Neuron (in vitro differentiated cells): ENCODE measurements at regions not wholly inside any gene's neighbourhood (a gene's known extent, or its start where the extent isn't known, plus 50 kb on each side); places are given as distances from the start of the nearest gene placed in this dataset.

Experiments
- H2AFZ ChIP-seq: one replicate; pipeline ENCODE4 v1.6.1; 2013; ENCODE audit warnings: low read depth, mild to moderate bottlenecking, inconsistent platforms, low read length, moderate library complexity
- H3K27me3 ChIP-seq: one replicate; pipeline ENCODE4 v1.6.1; 2013; ENCODE audit warnings: low read length; ENCODE audit not compliant: insufficient read depth
- H3K36me3 ChIP-seq: one replicate; pipeline ENCODE4 v1.6.1; 2013; ENCODE audit warnings: low read length; ENCODE audit not compliant: insufficient read depth
- H3K4me1 ChIP-seq: one replicate; pipeline ENCODE4 v1.6.1; 2013; ENCODE audit warnings: low read length; ENCODE audit not compliant: insufficient read depth
- H3K4me3 ChIP-seq: 2 replicates; pipeline ENCODE4 v1.5.1; 2013; ENCODE audit warnings: mild to moderate bottlenecking, low read length, moderate library complexity
- H3K9me3 ChIP-seq: one replicate; pipeline ENCODE4 v1.6.1; 2013; ENCODE audit warnings: low read length

GRCh38 chr1:219483530-219483929, 129.4 kb downstream of the ZC3H11B start:
- H3K36me3 ChIP-seq: no peaks in the 10 kb centered on the region
- H2AFZ ChIP-seq: no peak overlapping the region
- H3K4me3 ChIP-seq: no peak overlapping the region
- no peaks in the 10 kb centered on the region for H3K9me3 ChIP-seq
- H3K4me1 ChIP-seq: no peaks in the 10 kb centered on the region
- H3K27me3 ChIP-seq: no peaks in the 10 kb centered on the region

- Histone ChIP-seq H3K9me3 (no peaks in the 10 kb centered on the region), H3K27me3 (no peaks in the 10 kb centered on the region), H3K4me3 (no peak overlapping the region), H2AFZ (no peak overlapping the region), H3K36me3 (no peaks in the 10 kb centered on the region), H3K4me1 (no peaks in the 10 kb centered on the region)
Observed at GRCh38 chr1:219480011-219480410, 132.9 kb downstream of the ZC3H11B start.

GRCh38 chr1:219478811-219479210, 134.1 kb downstream of the ZC3H11B start:
- no peak overlapping the region for H2AFZ ChIP-seq
- no peaks in the 10 kb centered on the region for H3K4me1 ChIP-seq
- no peak overlapping the region for H3K4me3 ChIP-seq
- H3K27me3 ChIP-seq: no peaks in the 10 kb centered on the region
- H3K9me3 ChIP-seq: no peaks in the 10 kb centered on the region
- no peaks in the 10 kb centered on the region for H3K36me3 ChIP-seq

GRCh38 chr1:219477861-219478260, 135.0 kb downstream of the ZC3H11B start:
- Histone ChIP-seq H3K36me3 (no peaks in the 10 kb centered on the region), H3K4me3 (no peak overlapping the region), H3K27me3 (no peaks in the 10 kb centered on the region), H3K9me3 (no peaks in the 10 kb centered on the region), H2AFZ (no peak overlapping the region), H3K4me1 (no peaks in the 10 kb centered on the region)

GRCh38 chr1:219476716-219477115, 136.2 kb downstream of the ZC3H11B start:
- no peaks in the 10 kb centered on the region for H3K36me3 ChIP-seq
- no peaks in the 10 kb centered on the region for H3K4me1 ChIP-seq
- H3K9me3 ChIP-seq: no peaks in the 10 kb centered on the region
- H3K27me3 ChIP-seq: no peaks in the 10 kb centered on the region
- H2AFZ ChIP-seq: no peak overlapping the region
- H3K4me3 ChIP-seq: no peak overlapping the region

- Histone ChIP-seq H3K36me3 (no peaks in the 10 kb centered on the region), H3K4me1 (no peaks in the 10 kb centered on the region), H2AFZ (no peak overlapping the region), H3K9me3 (no peaks in the 10 kb centered on the region), H3K4me3 (no peak overlapping the region), H3K27me3 (no peaks in the 10 kb centered on the region)
Observed at GRCh38 chr1:219476116-219476515, 136.8 kb downstream of the ZC3H11B start.

GRCh38 chr1:219472596-219472995, 140.3 kb downstream of the ZC3H11B start:
- Histone ChIP-seq H3K36me3 (no peaks in the 10 kb centered on the region), H3K4me1 (no peaks in the 10 kb centered on the region), H2AFZ (no peak overlapping the region), H3K4me3 (no peak overlapping the region), H3K9me3 (no peaks in the 10 kb centered on the region), H3K27me3 (no peaks in the 10 kb centered on the region)

GRCh38 chr1:219467524-219467923, 145.4 kb downstream of the ZC3H11B start:
- no peak overlapping the region for H2AFZ ChIP-seq
- no peaks in the 10 kb centered on the region for H3K9me3 ChIP-seq
- no peak overlapping the region for H3K4me3 ChIP-seq
- H3K27me3 ChIP-seq: no peaks in the 10 kb centered on the region
- H3K4me1 ChIP-seq: no peaks in the 10 kb centered on the region
- H3K36me3 ChIP-seq: no peaks in the 10 kb centered on the region

GRCh38 chr1:219466766-219467165, 146.1 kb downstream of the ZC3H11B start:
- Histone ChIP-seq H3K4me3 (no peak overlapping the region), H3K4me1 (no peaks in the 10 kb centered on the region), H2AFZ (no peak overlapping the region), H3K9me3 (no peaks in the 10 kb centered on the region), H3K27me3 (no peaks in the 10 kb centered on the region), H3K36me3 (no peaks in the 10 kb centered on the region)

- H3K4me1 ChIP-seq: no peaks in the 10 kb centered on the region
- no peaks in the 10 kb centered on the region for H3K27me3 ChIP-seq
- no peak overlapping the region for H2AFZ ChIP-seq
- no peak overlapping the region for H3K4me3 ChIP-seq
- H3K36me3 ChIP-seq: no peaks in the 10 kb centered on the region
- H3K9me3 ChIP-seq: no peaks in the 10 kb centered on the region
Observed at GRCh38 chr1:219465212-219466093, 147.5 kb downstream of the ZC3H11B start.

- Histone ChIP-seq H3K4me1 (no peaks in the 10 kb centered on the region), H3K36me3 (no peaks in the 10 kb centered on the region), H2AFZ (no peak overlapping the region), H3K9me3 (no peaks in the 10 kb centered on the region), H3K4me3 (no peak overlapping the region), H3K27me3 (no peaks in the 10 kb centered on the region)
Observed at GRCh38 chr1:219463636-219464035, 149.3 kb downstream of the ZC3H11B start.

GRCh38 chr1:219461981-219462400, 150.9 kb downstream of the ZC3H11B start:
- Histone ChIP-seq H3K4me1 (no peaks in the 10 kb centered on the region), H2AFZ (no peak overlapping the region), H3K9me3 (no peaks in the 10 kb centered on the region), H3K27me3 (no peaks in the 10 kb centered on the region), H3K4me3 (no peak overlapping the region), H3K36me3 (no peaks in the 10 kb centered on the region)

GRCh38 chr1:219460896-219461815, 151.7 kb downstream of the ZC3H11B start:
- no peaks in the 10 kb centered on the region for H3K4me1 ChIP-seq

More at GRCh38 chr1:219460896-219461815, 151.7 kb downstream of the ZC3H11B start:
- Histone ChIP-seq H3K9me3 (no peaks in the 10 kb centered on the region), H3K4me3 (no peak overlapping the region), H3K27me3 (no peaks in the 10 kb centered on the region), H3K36me3 (no peaks in the 10 kb centered on the region), H2AFZ (no peak overlapping the region)
